HepG2 (cell line): ENCODE measurements at regions not wholly inside any gene's neighbourhood (a gene's known extent, or its start where the extent isn't known, plus 50 kb on each side); places are given as distances from the start of the nearest gene placed in this dataset.

Source experiments
- ATAC-seq: fragments of 200-7000 bp; cut with Tn5 transposase; 3 replicates; pipeline ENCODE4 v1.9.1; 2020; ENCODE audit warnings: mild to moderate bottlenecking, moderate library complexity
- BruUV-seq: library from RNA; stranded (reverse); fragments of 400-500 nt; replicated peaks from 2 replicates; lab custom pipeline; 2021; lab: Mats Ljungman, UMichigan
- CTCF ChIA-PET: fragments of 300-600 bp; formaldehyde crosslinking; extraction: SDS; loops from one replicate; lab custom pipeline; 2021; ENCODE audit warnings: low total read pairs, inconsistent platforms, low intra/inter-chr PET ratio; lab: Yijun Ruan, JAX
- POLR2A ChIA-PET: fragments of 350-600 bp; sonication (Branson Sonifier 250); formaldehyde crosslinking; loops from one replicate; lab custom pipeline; 2020; ENCODE audit warnings: antibody characterized with exemption, inconsistent platforms; lab: Yijun Ruan, JAX
- DNase-seq: peaks from one replicate; pipeline ENCODE4 v3.0.0-alpha.2; 2015; ENCODE audit warnings: low spot score
- FAIRE-seq: peaks from 3 replicates; lab custom pipeline; 2011; peaks lifted over from hg19 to GRCh38; lab: Jason Lieb, UNC
- H2AFZ ChIP-seq: one replicate; pipeline ENCODE4 v1.6.1; 2011; ENCODE audit warnings: low read length, inconsistent platforms
- H3K27ac ChIP-seq: fragments of 300-600 bp; 3 replicates; pipeline ENCODE4 v1.8.0; 2011; ENCODE audit warnings: mixed run types, mild to moderate bottlenecking, mixed read lengths, low read length, inconsistent platforms; ENCODE audit not compliant: insufficient read depth; ENCODE audit errors: extremely low read length
- H3K27me3 ChIP-seq, 2 experiments: fragments of 200-600 bp in 1 of 2; 2 replicates in 1 of 2; 3 replicates in 1 of 2; pipeline versions ENCODE4 v1.6.0 to v1.8.0; 2011; ENCODE audit warnings: low read length in 2 of 2, mild to moderate bottlenecking in 2 of 2, moderate library complexity in 2 of 2, inconsistent platforms in 1 of 2; ENCODE audit not compliant: insufficient read depth in 2 of 2, control insufficient read depth in 1 of 2
- H3K36me3 ChIP-seq, 2 experiments: fragments of 200-600 bp in 1 of 2; replicated peaks in 1 of 2; 2 replicates in 1 of 2; 3 replicates in 1 of 2; pipeline versions ENCODE4 v1.5.1 to v1.8.0; 2011; ENCODE audit warnings: low read length in 2 of 2, inconsistent platforms in 1 of 2; ENCODE audit not compliant: insufficient read depth in 2 of 2, control insufficient read depth in 1 of 2
- H3K4me1 ChIP-seq: 2 replicates; pipeline ENCODE4 v1.5.1; 2012; ENCODE audit warnings: low read length, inconsistent platforms; ENCODE audit not compliant: insufficient read depth
- H3K4me2 ChIP-seq: 2 replicates; pipeline ENCODE4 v1.6.0; 2011; ENCODE audit warnings: low read depth, low read length, inconsistent platforms
- H3K4me3 ChIP-seq, 3 experiments: fragments of 200-600 bp in 1 of 3; sonication (generic), shearing (Covaris generic) in 1 of 3; replicated peaks in 1 of 3; 2 replicates each; pipeline ENCODE4 v1.5.1; 2011 to 2016; ENCODE audit warnings: low read length in 3 of 3, inconsistent platforms in 2 of 3, low read depth in 2 of 3, mild to moderate bottlenecking in 2 of 3, control low read depth in 1 of 3, mixed read lengths in 1 of 3; ENCODE audit not compliant: insufficient read depth in 1 of 3
- H3K79me2 ChIP-seq: one replicate; pipeline ENCODE4 v1.6.1; 2011; ENCODE audit warnings: low read length, inconsistent platforms; ENCODE audit not compliant: insufficient read depth
- H3K9ac ChIP-seq: 2 replicates; pipeline ENCODE4 v1.6.0; 2011; ENCODE audit warnings: mild to moderate bottlenecking, low read depth, low read length, inconsistent platforms; ENCODE audit not compliant: insufficient read depth
- H3K9me3 ChIP-seq: 2 replicates; pipeline ENCODE4 v1.5.1; 2012; ENCODE audit warnings: mild to moderate bottlenecking, low read length
- H4K20me1 ChIP-seq: 2 replicates; pipeline ENCODE4 v1.6.0; 2011; ENCODE audit warnings: inconsistent platforms, mild to moderate bottlenecking, low read length, moderate library complexity; ENCODE audit not compliant: insufficient read depth
- AHDC1 ChIP-seq: sonication (generic); formaldehyde crosslinking; IDR thresholded peaks from 2 replicates; pipeline ENCODE4 v1.5.1; 2020; ENCODE audit warnings: mild to moderate bottlenecking, missing genetic modification reagents, borderline replicate concordance
- ARID2 ChIP-seq: sonication (generic); formaldehyde crosslinking; IDR thresholded peaks from 2 replicates; pipeline ENCODE4 v1.8.1; 2022; ENCODE audit warnings: mild to moderate bottlenecking, missing genetic modification reagents, borderline replicate concordance
- FOXC1 ChIP-seq: sonication (generic); formaldehyde crosslinking; IDR thresholded peaks from 2 replicates; pipeline ENCODE4 v1.8.0; 2022; ENCODE audit warnings: mild to moderate bottlenecking, missing genetic modification reagents, borderline replicate concordance
- FUBP1 ChIP-seq: sonication (generic); formaldehyde crosslinking; IDR thresholded peaks from 2 replicates; pipeline ENCODE4 v1.5.1; 2020; ENCODE audit warnings: missing genetic modification reagents, mild to moderate bottlenecking, borderline replicate concordance
- MNT ChIP-seq: fragments of 450-650 bp; IDR thresholded peaks from 2 replicates; pipeline ENCODE4 v1.6.1; 2016
- MYNN ChIP-seq: sonication (generic); formaldehyde crosslinking; IDR thresholded peaks from 2 replicates; pipeline ENCODE4 v1.4.0; 2020; ENCODE audit warnings: mild to moderate bottlenecking, low read depth, missing genetic modification reagents
- NCOA2 ChIP-seq: sonication (generic); formaldehyde crosslinking; IDR thresholded peaks from 2 replicates; pipeline ENCODE4 v1.8.0; 2022; ENCODE audit warnings: inconsistent platforms
- SPEN ChIP-seq: sonication (generic); formaldehyde crosslinking; IDR thresholded peaks from 2 replicates; pipeline ENCODE4 v1.5.1; 2020; ENCODE audit warnings: low read depth, mild to moderate bottlenecking, missing genetic modification reagents
- ZBTB2 ChIP-seq: sonication (generic); formaldehyde crosslinking; IDR thresholded peaks from 2 replicates; pipeline ENCODE4 v1.8.0; 2022; ENCODE audit warnings: low read depth, missing genetic modification reagents
- ZBTB39 ChIP-seq: sonication (generic); formaldehyde crosslinking; IDR thresholded peaks from 2 replicates; pipeline ENCODE4 v1.5.0; 2020; ENCODE audit warnings: missing genetic modification reagents
- ZFP37 ChIP-seq: sonication (generic); formaldehyde crosslinking; IDR thresholded peaks from 2 replicates; pipeline ENCODE4 v1.4.0; 2020; ENCODE audit warnings: missing genetic modification reagents, borderline replicate concordance
- ZNF17 ChIP-seq: sonication (generic); formaldehyde crosslinking; IDR thresholded peaks from 2 replicates; pipeline ENCODE4 v1.5.0; 2020; ENCODE audit warnings: mild to moderate bottlenecking, missing genetic modification reagents
- WGBS: methylation state at CpG from one replicate; pipeline ENCODE4 v1.1.6; 2017; ENCODE audit warnings: low lambda C conversion rate; 5-methylcytosine and 5-hydroxymethylcytosine counted together
- in situ Hi-C: cut with HindIII; loops from 2 replicates; pipeline ENCODE4 v1.10.0; 2017; ENCODE audit warnings: low pct_unique_long_range_greater_than_20kb; ENCODE audit not compliant: extremely low pct_ligation_motif_present
- intact Hi-C: fragments of 100-400 bp; cut with micrococcal nuclease; formaldehyde crosslinking; loops from one replicate; pipeline ENCODE4 v1.10.0; 2022; ENCODE audit not compliant: unreplicated experiment

GRCh38 chr12:116629480-116629879, 70.3 kb downstream of the MAP1LC3B2 start:
- Histone ChIP-seq H3K27me3 (peaks cover 1 to 25% of the 10 kb centered on the region in 2 experiments; a peak in 3 of 5 replicates), H3K79me2 (no peaks in the 10 kb centered on the region), H3K9ac (no peak overlapping the region), H3K36me3 (no peaks in the 10 kb centered on the region), H3K27ac (no peak overlapping the region), H4K20me1 (no peaks in the 10 kb centered on the region), H3K4me3 (no peak overlapping the region), H3K9me3 (no peaks in the 10 kb centered on the region), H3K4me1 (peaks cover 37% of the 10 kb centered on the region), H3K4me2 (no peak overlapping the region), H2AFZ (no peak overlapping the region)
- ChIA-PET CTCF (no interaction called here), POLR2A (interaction anchor here (1.5 kb wide), 1 partner anchor 33 kb away, joined by 5 read pairs; no protein-coding TSS in a partner anchor)
- intact Hi-C loops = no loop called here
- ATAC-seq (no peak), DNase-seq (no peak), FAIRE-seq (no peak)
- in situ Hi-C loops = no loop called here
- WGBS = 6% methylated on average over 5 of the region's 10 CpGs
- no TSS peak for BruUV-seq
- TF ChIP-seq ZBTB2 (CRISPR knock-in tag) (no peak), AHDC1 (CRISPR knock-in tag) (no peak), ARID2 (CRISPR knock-in tag) (no peak), SPEN (no peak), ZNF17 (CRISPR knock-in tag) (no peak), FOXC1 (CRISPR knock-in tag) (no peak), ZBTB39 (CRISPR knock-in tag) (no peak), FUBP1 (no peak), MYNN (no peak), MNT (no peak), ZFP37 (CRISPR knock-in tag) (no peak), NCOA2 (no peak)
